ENCODE measurements at regions not wholly inside any gene's neighbourhood (a gene's known extent, or its start where the extent isn't known, plus 50 kb on each side); places are given as distances from the start of the nearest gene placed in this dataset.

GRCh38 chr17:73883175-73883574 is 238.9 kb upstream of the SDK2 start:
- no peaks in the 10 kb centered on the region for H3K4me1 Mint-ChIP-seq (ENCODE audit: low read depth)
- H3K36me3 Mint-ChIP-seq (ENCODE audit: low read depth), result no peaks in the 10 kb centered on the region
- no peak overlapping the region for H3K4me3 Mint-ChIP-seq
- H3K27me3 Mint-ChIP-seq (ENCODE audit: low read depth), result no peaks in the 10 kb centered on the region
- no peak for DNase-seq (ENCODE audit: low spot score)
- H3K27ac Mint-ChIP-seq, result no peak overlapping the region
- no peaks in the 10 kb centered on the region for H3K9me3 Mint-ChIP-seq

- DNase-seq (ENCODE audit: low spot score), result no peak
- Mint-ChIP-seq H3K36me3 (ENCODE audit: low read depth) (no peaks in the 10 kb centered on the region), H3K27me3 (ENCODE audit: low read depth) (no peaks in the 10 kb centered on the region), H3K4me1 (ENCODE audit: low read depth) (no peaks in the 10 kb centered on the region), H3K9me3 (no peaks in the 10 kb centered on the region), H3K4me3 (no peak overlapping the region), H3K27ac (no peak overlapping the region)
Observed at GRCh38 chr17:73887739-73888138, 243.5 kb upstream of the SDK2 start.

- no peaks in the 10 kb centered on the region for H3K4me1 Mint-ChIP-seq (ENCODE audit: low read depth)
- no peak for DNase-seq (ENCODE audit: low spot score)
- no peak overlapping the region for H3K27ac Mint-ChIP-seq
- H3K4me3 Mint-ChIP-seq, result no peak overlapping the region
- H3K36me3 Mint-ChIP-seq (ENCODE audit: low read depth), result no peaks in the 10 kb centered on the region
- H3K9me3 Mint-ChIP-seq, result no peaks in the 10 kb centered on the region
- H3K27me3 Mint-ChIP-seq (ENCODE audit: low read depth), result no peaks in the 10 kb centered on the region
Observed at GRCh38 chr17:73888862-73889261, 244.6 kb upstream of the SDK2 start.

- H3K36me3 Mint-ChIP-seq (ENCODE audit: low read depth), result no peaks in the 10 kb centered on the region
Observed at GRCh38 chr17:73889439-73889838, 245.2 kb upstream of the SDK2 start.

GRCh38 chr17:73890831-73891405 is 246.7 kb upstream of the SDK2 start:
- Mint-ChIP-seq H3K4me1 (ENCODE audit: low read depth) (no peaks in the 10 kb centered on the region), H3K9me3 (no peaks in the 10 kb centered on the region), H3K36me3 (ENCODE audit: low read depth) (no peaks in the 10 kb centered on the region), H3K27me3 (ENCODE audit: low read depth) (no peaks in the 10 kb centered on the region), H3K4me3 (no peak overlapping the region), H3K27ac (no peak overlapping the region)
- no peak for DNase-seq (ENCODE audit: low spot score)

More at GRCh38 chr17:73889439-73889838, 245.2 kb upstream of the SDK2 start:
- no peaks in the 10 kb centered on the region for H3K4me1 Mint-ChIP-seq (ENCODE audit: low read depth)
- no peak overlapping the region for H3K4me3 Mint-ChIP-seq
- H3K27me3 Mint-ChIP-seq (ENCODE audit: low read depth), result no peaks in the 10 kb centered on the region
- DNase-seq (ENCODE audit: low spot score), result no peak
- no peak overlapping the region for H3K27ac Mint-ChIP-seq
- H3K9me3 Mint-ChIP-seq, result no peaks in the 10 kb centered on the region

- H3K36me3 Mint-ChIP-seq (ENCODE audit: low read depth), result no peaks in the 10 kb centered on the region
- peaks cover 6% of the 10 kb centered on the region for H3K27me3 Mint-ChIP-seq (ENCODE audit: low read depth)
- H3K4me3 Mint-ChIP-seq, result no peak overlapping the region
- H3K9me3 Mint-ChIP-seq, result no peaks in the 10 kb centered on the region
- no peak overlapping the region for H3K27ac Mint-ChIP-seq
- no peak for DNase-seq (ENCODE audit: low spot score)
- H3K4me1 Mint-ChIP-seq (ENCODE audit: low read depth), result no peaks in the 10 kb centered on the region
Observed at GRCh38 chr17:73895157-73895556, 250.9 kb upstream of the SDK2 start.

GRCh38 chr17:73896966-73897365 is 252.7 kb upstream of the SDK2 start:
- Mint-ChIP-seq H3K36me3 (ENCODE audit: low read depth) (no peaks in the 10 kb centered on the region), H3K4me1 (ENCODE audit: low read depth) (peaks cover 2% of the 10 kb centered on the region), H3K9me3 (no peaks in the 10 kb centered on the region), H3K27ac (no peak overlapping the region), H3K27me3 (ENCODE audit: low read depth) (peaks cover 17% of the 10 kb centered on the region), H3K4me3 (no peak overlapping the region)
- no peak for DNase-seq (ENCODE audit: low spot score)

GRCh38 chr17:73899839-73900238 is 255.6 kb upstream of the SDK2 start:
- Mint-ChIP-seq H3K4me3 (no peak overlapping the region), H3K27ac (no peak overlapping the region), H3K4me1 (ENCODE audit: low read depth) (peaks cover 2% of the 10 kb centered on the region), H3K36me3 (ENCODE audit: low read depth) (no peaks in the 10 kb centered on the region), H3K9me3 (no peaks in the 10 kb centered on the region), H3K27me3 (ENCODE audit: low read depth) (peaks cover 32% of the 10 kb centered on the region)
- no peak for DNase-seq (ENCODE audit: low spot score)

- Mint-ChIP-seq H3K4me1 (ENCODE audit: low read depth) (peaks cover 2% of the 10 kb centered on the region), H3K27ac (no peak overlapping the region), H3K27me3 (ENCODE audit: low read depth) (peaks cover 32% of the 10 kb centered on the region), H3K36me3 (ENCODE audit: low read depth) (no peaks in the 10 kb centered on the region), H3K9me3 (no peaks in the 10 kb centered on the region), H3K4me3 (no peak overlapping the region)
- no peak for DNase-seq (ENCODE audit: low spot score)
Observed at GRCh38 chr17:73900516-73900915, 256.3 kb upstream of the SDK2 start.

- peaks cover 32% of the 10 kb centered on the region for H3K27me3 Mint-ChIP-seq (ENCODE audit: low read depth)
- no peak overlapping the region for H3K27ac Mint-ChIP-seq
- peaks cover 2% of the 10 kb centered on the region for H3K4me1 Mint-ChIP-seq (ENCODE audit: low read depth)
- H3K9me3 Mint-ChIP-seq, result no peaks in the 10 kb centered on the region
- H3K36me3 Mint-ChIP-seq (ENCODE audit: low read depth), result no peaks in the 10 kb centered on the region
- no peak for DNase-seq (ENCODE audit: low spot score)
- no peak overlapping the region for H3K4me3 Mint-ChIP-seq
Observed at GRCh38 chr17:73901249-73901648, 257.0 kb upstream of the SDK2 start.

GRCh38 chr17:73901661-73902415 is 257.6 kb upstream of the SDK2 start:
- H3K36me3 Mint-ChIP-seq (ENCODE audit: low read depth), result no peaks in the 10 kb centered on the region
- no peak for DNase-seq (ENCODE audit: low spot score)
- peak overlapping the region; percentile 84 for H3K4me3 Mint-ChIP-seq
- H3K4me1 Mint-ChIP-seq (ENCODE audit: low read depth), result peaks cover 2% of the 10 kb centered on the region
- peak overlapping the region; percentile 49 for H3K27ac Mint-ChIP-seq
- peaks cover 31% of the 10 kb centered on the region for H3K27me3 Mint-ChIP-seq (ENCODE audit: low read depth)
- H3K9me3 Mint-ChIP-seq, result no peaks in the 10 kb centered on the region

GRCh38 chr17:73902416-73903181 is 258.4 kb upstream of the SDK2 start:
- H3K4me1 Mint-ChIP-seq (ENCODE audit: low read depth), result peaks cover 2% of the 10 kb centered on the region
- no peak overlapping the region for H3K27ac Mint-ChIP-seq
- no peaks in the 10 kb centered on the region for H3K36me3 Mint-ChIP-seq (ENCODE audit: low read depth)
- peaks cover 30% of the 10 kb centered on the region for H3K27me3 Mint-ChIP-seq (ENCODE audit: low read depth)
- H3K4me3 Mint-ChIP-seq, result peak overlapping the region; percentile 9
- no peak for DNase-seq (ENCODE audit: low spot score)
- no peaks in the 10 kb centered on the region for H3K9me3 Mint-ChIP-seq

GRCh38 chr17:73906896-73907870 is 262.9 kb upstream of the SDK2 start:
- H3K4me3 Mint-ChIP-seq, result no peak overlapping the region
- H3K27ac Mint-ChIP-seq, result no peak overlapping the region
- H3K27me3 Mint-ChIP-seq (ENCODE audit: low read depth), result peaks cover 19% of the 10 kb centered on the region
- H3K4me1 Mint-ChIP-seq (ENCODE audit: low read depth), result no peaks in the 10 kb centered on the region
- H3K9me3 Mint-ChIP-seq, result no peaks in the 10 kb centered on the region
- no peak for DNase-seq (ENCODE audit: low spot score)
- no peaks in the 10 kb centered on the region for H3K36me3 Mint-ChIP-seq (ENCODE audit: low read depth)
